ENCODE measurements at regions not wholly inside any gene's neighbourhood (a gene's known extent, or its start where the extent isn't known, plus 50 kb on each side); places are given as distances from the start of the nearest gene placed in this dataset.

GRCh38 chr12:84218406-84218805 lies 694.2 kb downstream of the SLC6A15 start:
- no peaks in the 10 kb centered on the region for H3K4me1 ChIP-seq (ENCODE audit: control insufficient read depth, insufficient read depth, low read length)
- no peak overlapping the region for H2AK5ac ChIP-seq (ENCODE audit: low read depth, low read length)
- H3K27ac ChIP-seq (ENCODE audit: insufficient read depth, low read length), result no peak overlapping the region
- in situ Hi-C loops (cut with MboI; ENCODE audit: low sequenced_read_pairs) (no loop called here), intact Hi-C loops (cut with micrococcal nuclease) (no loop called here), dilution Hi-C loops (cut with HindIII; ENCODE audit: low sequenced_read_pairs, unreplicated experiment) (no loop called here)
- H3K4ac ChIP-seq (ENCODE audit: low read depth, low read length), result no peak overlapping the region
- H2BK15ac ChIP-seq (ENCODE audit: low read depth, low read length), result no peak overlapping the region
- ChIA-PET POLR2A (ENCODE audit: unreplicated experiment) (no interaction called here), CTCF (interaction anchor here (1.0 kb wide), 1 partner anchor 8 kb away, joined by 3 read pairs; no protein-coding TSS in a partner anchor)
- H4K20me1 ChIP-seq (ENCODE audit: insufficient read depth, low read length), result no peaks in the 10 kb centered on the region
- no peak overlapping the region for H2BK20ac ChIP-seq (ENCODE audit: low read depth, low read length)
- no peaks in the 10 kb centered on the region for H3K27me3 ChIP-seq (ENCODE audit: control insufficient read depth, insufficient read depth, low read length)
- no peak overlapping the region for H2AFZ ChIP-seq (replicated peaks; ENCODE audit: low read length, poor library complexity)
- H3K4me3 ChIP-seq (ENCODE audit: insufficient read depth, low read depth, low read length), result no peak overlapping the region
- H3K4me2 ChIP-seq (ENCODE audit: low read depth, low read length), result no peak overlapping the region
- no peaks in the 10 kb centered on the region for H3K36me3 ChIP-seq (ENCODE audit: control insufficient read depth, insufficient read depth, low read length)
- no peaks in the 10 kb centered on the region for H3K9me1 ChIP-seq (ENCODE audit: insufficient read depth, low read length)
- H3K14ac ChIP-seq (replicated peaks; ENCODE audit: low read depth, low read length), result no peak overlapping the region
- no peak overlapping the region for H3K23ac ChIP-seq (ENCODE audit: low read depth, low read length)
- H4K5ac ChIP-seq (ENCODE audit: low read depth, low read length), result no peak overlapping the region
- no peaks in the 10 kb centered on the region for H3K79me1 ChIP-seq (ENCODE audit: low read depth in 1 of 2, low read length in 2 of 2)
- H3K56ac ChIP-seq (ENCODE audit: extremely low read depth, insufficient read depth, low read length), result no peak overlapping the region
- ATAC-seq (ENCODE audit: low read depth) (no peak), DNase-seq (no peak)
- TF ChIP-seq NFE2L2 (IDR thresholded peaks at IDR 0.05; ENCODE audit: low read depth, low read length), result no peak
- no peak for TF ChIP-seq RFX5 (IDR thresholded peaks at IDR 0.05; ENCODE audit: low read depth, low read length)
- TF ChIP-seq FOS (IDR thresholded peaks at IDR 0.05; ENCODE audit: low read depth, low read length), result no peak
- TF ChIP-seq SMC3 (IDR thresholded peaks at IDR 0.05; ENCODE audit: low read depth, low read length), result no peak
- no peak for TF ChIP-seq POLR2A (IDR thresholded peaks at IDR 0.05; ENCODE audit: low read depth, low read length)
- no peak for TF ChIP-seq BHLHE40 (IDR thresholded peaks at IDR 0.05; ENCODE audit: low read depth, low read length)
- TF ChIP-seq MAZ (IDR thresholded peaks at IDR 0.05; ENCODE audit: borderline replicate concordance, low read depth, low read length), result no peak
- TF ChIP-seq MXI1 (IDR thresholded peaks at IDR 0.05; ENCODE audit: borderline replicate concordance, low read depth, low read length), result no peak
- no peak for TF ChIP-seq ELK1 (IDR thresholded peaks at IDR 0.05; ENCODE audit: borderline replicate concordance, low read depth, low read length)
- no peak for TF ChIP-seq CEBPB (IDR thresholded peaks at IDR 0.05; ENCODE audit: low read depth, low read length)
- no peak for TF ChIP-seq RAD21 (IDR thresholded peaks at IDR 0.05; ENCODE audit: low read length)
- TF ChIP-seq CTCF (conservative IDR thresholded peaks at IDR 0.05; ENCODE audit: low read depth, low read length), result no peak
- no peak for TF ChIP-seq CHD1 (IDR thresholded peaks at IDR 0.05; ENCODE audit: low read depth, low read length)
- TF ChIP-seq USF2 (IDR thresholded peaks at IDR 0.05; ENCODE audit: low read depth, low read length), result no peak
- no peak overlapping the region for H3K18ac ChIP-seq (ENCODE audit: low read depth, low read length)
- no TSS peak for BruUV-seq (replicated peaks)
- no peak overlapping the region for H4K91ac ChIP-seq (ENCODE audit: insufficient read depth, low read depth, low read length)
- H3K9ac ChIP-seq (ENCODE audit: low read depth, low read length), result no peak overlapping the region
- no peak overlapping the region for H4K8ac ChIP-seq (ENCODE audit: low read depth in 2 of 2, low read length in 2 of 2)
- H3K9me3 ChIP-seq (ENCODE audit: control insufficient read depth, insufficient read depth, low read length), result no peaks in the 10 kb centered on the region
- no CpG with 5 or more reads among the region's 1 CpG for WGBS, 2 experiments (ENCODE audit: extremely low coverage in 2 of 2, insufficient read length in 1 of 2)
- no peak overlapping the region for H2BK5ac ChIP-seq (ENCODE audit: low read depth, low read length, poor library complexity, severe bottlenecking)
- no peak overlapping the region for H2BK120ac ChIP-seq (ENCODE audit: low read depth, low read length)
- H2AK9ac ChIP-seq (replicated peaks; ENCODE audit: low read depth, low read length, poor library complexity), result no peak overlapping the region

Measured in IMR-90 (cell line).